MM.1S (cell line): ENCODE measurements at regions not wholly inside any gene's neighbourhood (a gene's known extent, or its start where the extent isn't known, plus 50 kb on each side); places are given as distances from the start of the nearest gene placed in this dataset.

Experiments used
- CTCF ChIP-seq: fragments of 300-600 bp; sonication (generic); IDR thresholded peaks from 2 replicates; pipeline ENCODE4 v1.5.1; 2016; ENCODE audit warnings: antibody characterized with exemption, low read length, mixed read lengths
- EZH2 ChIP-seq: fragments of 300-600 bp; sonication (generic); optimal IDR thresholded peaks from 2 replicates; pipeline ENCODE3; 2017; ENCODE audit warnings: low read depth, mild to moderate bottlenecking, antibody characterized with exemption, low read length, mixed read lengths
- EZH2phosphoT487 ChIP-seq: fragments of 300-600 bp; sonication (generic); IDR thresholded peaks from 2 replicates; pipeline ENCODE4 v1.6.1; 2018; ENCODE audit warnings: antibody characterized with exemption, low read length

GRCh38 chr2:16167870-16168426 is 227.6 kb downstream of the MYCN start:
- TF ChIP-seq CTCF (no peak), EZH2 (no peak), EZH2phosphoT487 (no peak)
